HG02571 (cell line): ENCODE measurements at regions not wholly inside any gene's neighbourhood (a gene's known extent, or its start where the extent isn't known, plus 50 kb on each side); places are given as distances from the start of the nearest gene placed in this dataset.

Source experiments
- ATAC-seq: cut with Tn5 transposase; IDR thresholded peaks from one replicate; pipeline ENCODE4 v1.9.1; 2021; ENCODE audit warnings: mild to moderate bottlenecking, moderate library complexity; ENCODE audit not compliant: unreplicated experiment

DNA sequence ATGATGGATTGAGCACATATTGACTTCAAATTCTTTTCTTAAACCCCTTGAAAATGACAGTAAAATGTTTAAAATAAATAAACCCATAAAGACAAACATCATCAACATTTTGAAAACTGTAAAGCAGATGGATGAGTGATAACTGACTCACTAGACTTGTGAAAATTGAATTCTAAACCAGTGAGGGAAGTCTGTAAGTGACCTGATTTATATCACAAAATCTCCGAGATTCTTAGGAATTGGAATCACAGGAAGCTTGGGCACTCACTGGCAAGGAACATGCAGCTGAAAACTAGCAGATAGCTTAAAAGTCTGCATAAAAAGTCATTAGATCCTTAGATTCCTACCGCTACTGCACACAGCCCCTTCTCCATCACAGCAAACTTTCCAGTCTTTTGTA lies 51.3 kb upstream of the TSC22D1 start:
- ATAC-seq, result no peak

DNA sequence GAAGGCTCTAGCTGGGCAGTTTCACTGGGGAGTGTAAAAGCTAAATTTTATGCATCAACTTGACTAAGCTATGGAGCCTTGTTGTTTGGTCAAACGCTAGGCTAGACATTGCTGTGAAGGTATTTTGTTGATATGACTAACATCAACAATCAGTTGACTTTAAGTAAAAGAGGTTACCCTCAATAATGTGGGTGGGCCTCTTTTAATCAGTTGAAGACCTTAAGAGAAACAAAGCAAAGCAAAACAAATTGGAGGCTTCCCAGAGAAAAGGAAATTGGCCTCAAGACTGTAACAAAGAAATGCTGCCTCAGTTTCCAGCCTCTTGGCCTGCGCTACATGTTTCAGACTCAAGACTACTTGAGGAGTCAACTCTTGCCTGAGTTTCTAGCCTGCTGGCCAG lies 50.0 kb upstream of the TSC22D1 start:
- ATAC-seq, result no peak
